Stimulated activated CD4-positive, alpha-beta T cell treated with anti-CD3 and anti-CD28 coated beads, Interleukin-12 subunit alpha, Interleukin-12 subunit beta, amount 100 ng/mL, for 4 hours (primary cell): ENCODE measurements at regions not wholly inside any gene's neighbourhood (a gene's known extent, or its start where the extent isn't known, plus 50 kb on each side); places are given as distances from the start of the nearest gene placed in this dataset.
"Not testable (repeated sequence)": the region's sequence is repeated elsewhere in the genome, so short reads cannot be mapped to it uniquely, and the experiment has no call there.

Experiments used
- DNase-seq: peaks from one replicate; pipeline ENCODE4 v3.0.0-alpha.2; 2020

DNA sequence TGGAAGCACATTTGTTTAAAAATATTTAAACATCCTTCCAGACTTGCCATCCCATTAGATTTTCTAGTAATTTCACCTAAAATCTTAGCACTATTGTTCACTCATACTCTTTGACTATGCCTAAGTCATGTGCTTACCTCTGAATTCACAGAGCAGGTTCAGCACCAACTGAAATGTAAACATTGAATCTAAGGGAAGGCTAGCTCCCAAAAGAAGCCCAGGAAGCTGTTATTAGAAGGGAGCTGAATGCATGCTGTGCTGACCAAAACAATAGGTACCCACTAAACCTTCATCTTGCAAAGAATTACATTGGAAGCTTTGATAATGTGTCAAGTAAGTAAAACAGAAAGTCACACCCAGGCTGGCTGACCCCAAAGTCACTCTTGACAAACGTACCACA lies 571.3 kb downstream of the GABRG2 start:
- DNase-seq = no peak

DNA sequence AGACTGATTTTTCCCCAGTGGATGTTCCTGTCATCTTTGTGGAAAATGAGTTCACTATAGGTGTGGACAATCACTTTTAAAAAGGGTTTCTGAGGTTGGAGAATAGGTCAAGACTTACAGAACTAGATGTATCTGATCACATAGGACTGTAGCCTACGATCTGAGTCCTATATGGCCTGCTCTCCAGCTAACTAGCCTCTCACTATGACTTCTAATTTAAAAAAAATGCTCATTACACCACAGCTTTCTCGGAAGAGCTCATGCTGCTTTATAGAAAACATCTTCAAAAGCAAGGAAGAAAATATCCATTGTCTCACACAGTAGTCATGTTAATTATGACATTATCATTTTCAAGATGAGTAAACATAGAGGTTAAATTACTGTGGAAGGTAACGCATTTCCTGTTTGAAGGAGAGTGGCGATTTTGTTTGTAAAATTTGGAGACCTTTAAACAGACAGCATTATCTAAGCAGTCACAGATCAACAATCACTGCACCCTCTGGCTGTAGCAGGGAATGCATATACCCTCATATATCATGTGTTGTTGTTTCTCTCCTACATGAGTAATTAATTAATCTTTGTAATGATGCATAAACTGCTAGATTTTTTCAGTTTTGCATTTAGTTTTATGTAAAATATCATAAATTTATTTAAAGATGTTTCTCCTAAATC lies 573.7 kb downstream of the GABRG2 start:
- DNase-seq = no peak

DNA sequence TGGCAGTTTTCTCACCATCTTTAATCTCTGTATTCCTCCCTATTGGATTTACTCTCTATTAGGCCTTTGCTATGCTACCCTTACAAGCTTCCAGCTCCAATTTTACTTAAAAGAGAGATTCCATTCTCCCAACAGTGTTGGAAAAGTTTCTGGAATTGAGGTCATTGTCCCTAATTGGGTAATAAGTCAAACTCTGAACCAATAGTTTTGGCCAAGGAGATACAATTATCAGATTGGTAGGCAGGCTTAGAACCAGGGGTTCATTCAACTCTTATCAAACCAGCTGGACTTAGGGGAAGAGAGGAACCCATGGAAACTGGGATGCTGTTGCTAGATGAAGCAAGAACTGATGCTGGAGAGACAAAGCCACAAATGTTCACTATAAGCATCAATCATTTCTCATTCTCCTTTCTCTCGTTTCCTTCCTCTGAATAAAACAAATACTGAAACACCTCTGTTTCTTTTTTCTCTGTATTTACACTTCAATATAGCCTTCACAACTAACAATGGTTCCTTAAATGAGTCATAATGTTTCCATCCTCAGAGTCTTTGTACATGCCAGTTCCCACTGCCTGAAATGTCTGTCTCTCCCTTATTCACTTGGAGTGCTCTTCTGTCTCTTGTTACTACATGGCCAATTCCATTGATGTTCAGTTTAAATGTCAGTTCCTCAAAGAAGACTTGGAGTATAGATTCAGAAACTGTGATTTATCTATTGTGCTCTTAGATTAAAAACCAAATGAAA lies 587.3 kb downstream of the GABRG2 start:
- no peak for DNase-seq

DNA sequence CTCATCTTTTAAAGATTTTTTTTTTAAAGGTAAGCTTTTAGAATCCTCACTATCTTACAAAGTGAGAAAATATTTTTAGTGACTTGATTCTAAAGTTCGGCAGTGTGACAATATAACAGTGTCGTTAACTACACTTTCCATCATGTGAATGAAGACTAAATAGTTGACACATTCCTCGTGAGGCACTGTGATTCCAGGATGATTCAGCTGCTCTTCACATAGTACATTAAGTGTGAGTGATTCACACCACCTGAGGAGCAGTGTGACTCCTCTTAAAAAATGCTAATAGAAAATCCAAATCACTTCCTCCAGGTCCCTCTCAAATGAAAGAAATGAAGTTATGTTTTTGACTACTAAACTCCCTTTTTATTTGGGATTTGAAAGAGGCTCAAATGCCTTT lies 589.5 kb downstream of the GABRG2 start:
- DNase-seq = no peak

DNA sequence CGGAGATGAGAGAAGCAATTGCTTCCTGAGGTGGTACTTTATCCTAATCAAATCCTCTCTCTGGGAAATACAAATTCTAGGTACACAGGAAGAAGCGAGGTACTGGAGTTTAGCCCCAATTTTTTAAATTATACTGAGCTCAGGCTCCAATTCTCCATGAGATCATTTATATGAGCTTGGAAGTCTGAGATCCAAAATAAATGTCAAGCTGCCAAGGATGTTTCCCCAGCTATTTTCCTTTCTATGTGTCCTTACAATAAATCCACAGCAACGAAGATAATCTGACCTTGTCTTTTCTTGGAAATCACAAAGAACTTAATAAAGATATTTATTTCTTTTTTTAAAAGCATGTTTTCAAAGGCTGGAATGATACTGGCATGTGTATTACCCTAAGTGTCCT lies 597.3 kb downstream of the GABRG2 start:
- DNase-seq = no peak

DNA sequence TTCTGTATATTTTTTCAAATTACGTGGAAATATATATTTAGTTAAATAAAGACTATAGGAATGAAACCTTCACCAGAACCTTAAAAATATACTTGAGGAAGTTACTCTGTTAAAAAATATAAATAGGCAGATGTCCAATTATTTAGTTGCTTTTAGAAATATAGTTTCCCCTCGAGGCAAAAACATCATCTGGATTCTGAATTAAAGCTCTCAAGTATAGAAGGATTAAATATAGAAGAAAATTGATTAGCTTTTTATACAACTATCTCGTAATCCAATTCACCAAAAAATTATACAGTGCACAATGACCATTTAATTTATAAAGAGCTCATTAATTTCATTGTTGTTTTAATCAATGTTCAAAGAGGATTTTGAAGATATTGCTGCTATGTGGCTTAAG lies 601.4 kb downstream of the GABRG2 start:
- DNase-seq = no peak

DNA sequence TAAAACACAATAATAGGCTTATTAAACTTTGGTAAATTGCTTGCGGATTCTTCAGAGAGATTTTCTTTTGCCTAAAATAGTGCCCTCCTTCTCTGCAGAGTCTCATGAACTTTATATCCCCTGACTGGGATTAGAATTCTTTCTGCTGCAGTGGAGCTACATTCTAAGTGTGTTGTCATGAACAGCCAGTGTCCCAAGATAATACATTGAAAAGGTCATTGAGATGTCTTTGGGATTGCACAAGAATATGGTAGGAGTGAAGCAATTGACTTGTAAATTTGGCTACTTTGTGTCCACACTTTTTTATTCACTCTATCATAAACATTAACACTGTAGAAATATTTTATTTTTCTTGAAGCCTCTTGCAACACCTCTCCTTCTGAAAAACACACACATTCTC lies 604.5 kb downstream of the GABRG2 start:
- no peak for DNase-seq

DNA sequence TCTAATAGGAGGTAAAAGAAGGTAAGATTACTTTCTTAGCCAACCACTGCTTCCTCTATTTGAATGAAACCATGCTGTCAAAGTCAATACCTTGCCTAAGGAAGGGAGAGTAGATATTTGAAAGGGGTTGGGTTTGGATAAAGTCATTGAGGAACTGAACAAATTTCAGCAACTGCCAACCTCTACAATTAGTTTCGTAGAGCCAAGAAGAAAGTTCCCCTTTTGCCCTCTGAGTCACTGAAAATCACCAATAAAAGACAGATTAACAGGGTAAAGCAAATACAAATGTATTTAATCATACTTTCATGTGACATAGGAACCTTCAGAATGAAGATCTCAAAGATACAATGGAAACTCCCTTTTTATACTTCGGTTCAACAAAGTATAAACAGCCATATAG lies 615.7 kb downstream of the GABRG2 start:
- no peak for DNase-seq

DNA sequence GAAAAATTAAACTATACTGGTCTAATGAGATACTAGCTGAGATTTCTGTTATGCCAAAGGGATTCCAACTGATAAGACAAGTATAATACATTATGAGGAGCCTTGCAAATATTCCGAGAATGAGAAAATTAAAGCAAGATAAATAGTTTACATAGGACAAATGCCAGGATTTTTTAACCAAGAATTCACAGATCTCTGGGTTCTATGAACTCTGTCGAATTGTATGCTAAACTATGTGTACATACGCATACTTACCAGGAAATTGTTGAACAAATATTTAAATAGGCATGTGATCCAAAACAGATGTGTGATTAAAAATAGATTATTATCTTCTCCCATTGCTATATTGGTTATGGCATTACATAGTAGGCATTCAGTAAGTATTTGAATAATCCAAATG lies 616.6 kb downstream of the GABRG2 start:
- DNase-seq = no peak

DNA sequence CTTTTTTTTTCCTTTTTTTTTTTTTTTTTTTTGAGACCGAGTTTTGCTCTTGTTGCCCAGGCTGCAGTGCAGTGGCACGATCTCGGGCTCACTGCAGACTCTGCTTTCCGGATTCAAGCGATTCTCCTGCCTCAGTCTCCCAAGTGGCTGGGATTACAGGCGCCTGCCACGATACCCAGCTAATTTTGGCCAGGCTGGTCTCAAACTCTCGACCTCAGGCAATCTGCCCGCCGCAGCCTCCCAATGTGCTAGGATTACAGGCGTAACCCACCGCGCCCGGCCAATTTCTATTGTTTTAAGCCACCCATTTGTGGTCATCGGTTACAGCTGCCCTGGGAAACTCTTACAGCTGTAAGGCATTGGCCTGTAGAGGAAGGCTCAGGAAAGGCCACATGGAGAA lies 617.7 kb downstream of the GABRG2 start:
- DNase-seq = no peak

DNA sequence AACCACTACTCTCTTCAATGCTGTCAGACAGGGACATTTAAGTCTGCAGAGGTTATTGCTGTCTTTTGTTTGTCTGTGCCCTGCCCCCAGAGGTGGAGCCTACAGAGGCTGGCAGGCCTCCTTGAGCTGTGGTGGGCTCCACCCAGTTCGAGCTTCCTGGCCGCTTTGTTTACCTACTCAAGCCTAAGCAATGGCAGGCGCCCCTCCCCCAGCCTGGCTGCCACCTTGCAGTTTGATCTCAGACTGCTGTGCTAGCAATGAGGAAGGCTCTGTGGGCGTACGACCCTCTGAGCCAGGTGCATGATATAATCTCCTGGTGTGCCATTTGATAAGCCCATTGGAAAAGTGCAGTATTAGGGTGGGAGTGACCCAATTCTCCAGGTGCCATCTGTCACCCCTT lies 628.7 kb downstream of the GABRG2 start:
- not testable (repeated sequence) for DNase-seq

DNA sequence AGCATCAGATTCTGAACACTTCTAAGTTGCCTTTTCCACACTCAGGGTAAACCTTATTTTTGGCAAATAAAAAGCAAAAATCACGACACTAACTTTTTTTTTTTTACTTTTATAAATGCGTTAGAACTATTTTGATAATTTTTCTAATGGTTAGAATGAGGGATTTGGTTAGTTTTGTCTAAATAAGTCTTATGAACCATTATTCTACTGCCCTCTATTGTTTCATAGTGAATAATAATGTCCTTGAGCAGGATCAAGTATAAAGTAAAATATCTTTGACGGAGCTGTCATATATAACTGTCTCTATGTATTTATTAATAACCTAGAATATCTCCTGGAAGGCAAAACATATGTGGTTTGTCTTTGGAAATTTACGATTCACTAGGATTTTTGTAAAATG lies 631.8 kb downstream of the GABRG2 start:
- no peak for DNase-seq

DNA sequence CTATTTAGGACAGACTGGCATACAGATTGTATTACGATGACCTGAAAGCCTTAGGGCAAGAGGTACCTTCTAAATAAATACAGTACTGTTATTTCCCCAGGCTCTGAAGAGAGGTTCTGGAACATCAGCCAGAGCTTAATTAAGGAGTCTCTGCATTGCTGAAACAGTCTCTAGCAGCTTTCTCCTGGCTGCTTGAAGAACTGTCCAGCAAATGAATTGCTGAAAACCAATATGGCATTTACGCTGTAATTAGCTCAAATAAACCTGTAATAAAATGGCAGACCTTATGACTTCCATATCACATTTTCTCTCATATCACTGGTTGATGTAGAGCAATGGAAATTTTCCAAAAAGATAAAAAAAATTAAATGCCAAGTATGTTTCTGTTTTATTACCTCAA lies 636.3 kb downstream of the GABRG2 start:
- no peak for DNase-seq

DNA sequence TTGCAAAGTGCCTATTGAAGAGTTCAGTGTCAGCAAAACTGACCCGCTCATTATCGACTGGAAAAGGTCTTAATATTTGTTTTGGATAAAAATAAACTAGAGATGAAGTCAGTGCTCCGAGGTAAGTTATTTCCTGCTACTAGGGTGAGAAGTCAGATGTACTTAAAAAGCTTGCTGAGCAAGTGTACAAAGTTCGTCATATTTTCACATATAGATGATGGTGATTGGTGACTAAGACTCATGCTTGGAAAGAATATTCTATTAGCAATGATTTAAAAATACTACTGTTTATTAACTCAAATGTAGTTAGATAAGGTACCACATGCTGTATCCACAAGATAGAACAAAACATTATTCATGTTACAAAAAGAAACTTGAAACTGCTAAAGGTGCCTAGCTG lies 643.7 kb downstream of the GABRG2 start:
- DNase-seq = no peak

DNA sequence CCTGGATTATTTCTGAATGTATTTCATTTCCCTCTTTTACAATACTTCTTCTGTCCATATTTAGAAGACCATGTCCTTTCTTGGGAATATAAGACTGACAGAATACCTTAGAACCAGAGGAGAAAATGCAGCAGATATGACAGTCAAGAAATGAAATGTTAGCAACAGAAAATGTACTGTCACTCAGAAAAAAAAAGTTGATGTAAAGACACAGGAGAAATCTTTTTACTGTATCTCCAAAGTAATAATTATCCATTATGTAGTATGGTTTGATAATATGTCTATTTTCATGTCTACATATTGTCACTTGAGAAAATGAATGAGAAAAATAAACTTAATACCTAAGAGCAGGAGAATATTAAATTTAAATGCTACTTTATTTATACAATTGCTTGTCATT lies 652.1 kb downstream of the GABRG2 start:
- DNase-seq = no peak

DNA sequence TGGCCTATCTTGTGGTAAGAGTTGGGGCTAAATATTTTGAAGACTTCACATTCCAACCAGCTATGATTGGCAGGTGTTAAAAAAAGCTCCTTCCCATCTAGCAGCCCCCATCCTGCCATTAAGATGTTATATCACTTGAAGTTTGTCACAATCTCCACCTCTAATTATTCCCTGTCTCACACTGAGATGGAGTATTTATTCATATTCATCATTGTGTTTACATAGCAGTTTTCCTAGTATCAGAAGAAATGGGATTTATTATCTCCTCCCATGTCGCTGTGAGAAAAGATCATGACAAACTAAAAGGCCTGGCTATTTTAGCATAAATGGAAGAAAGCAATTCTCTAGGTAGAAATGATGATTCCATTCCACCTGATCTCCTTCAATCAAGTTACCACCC lies 653.6 kb downstream of the GABRG2 start:
- no peak for DNase-seq

DNA sequence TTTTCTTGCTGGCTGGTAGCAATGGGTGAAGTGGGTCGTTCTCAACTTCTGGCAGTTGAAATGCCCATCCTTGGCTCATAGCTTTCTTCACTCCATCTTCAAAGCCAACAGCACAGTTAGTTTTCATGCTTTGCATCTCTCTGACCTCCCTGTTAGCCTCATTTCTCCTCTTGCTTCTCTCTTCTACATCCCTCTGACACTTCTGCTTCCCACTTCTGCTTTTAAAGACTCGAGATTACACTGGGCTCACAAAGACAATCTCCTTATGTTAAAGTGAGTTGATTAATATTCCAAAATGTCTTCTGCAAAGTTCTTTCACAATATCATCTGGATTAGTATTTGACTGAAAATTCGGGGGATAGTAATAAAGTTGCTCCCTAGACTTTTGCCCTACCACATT lies 684.8 kb upstream of the CCNG1 start:
- no peak for DNase-seq

DNA sequence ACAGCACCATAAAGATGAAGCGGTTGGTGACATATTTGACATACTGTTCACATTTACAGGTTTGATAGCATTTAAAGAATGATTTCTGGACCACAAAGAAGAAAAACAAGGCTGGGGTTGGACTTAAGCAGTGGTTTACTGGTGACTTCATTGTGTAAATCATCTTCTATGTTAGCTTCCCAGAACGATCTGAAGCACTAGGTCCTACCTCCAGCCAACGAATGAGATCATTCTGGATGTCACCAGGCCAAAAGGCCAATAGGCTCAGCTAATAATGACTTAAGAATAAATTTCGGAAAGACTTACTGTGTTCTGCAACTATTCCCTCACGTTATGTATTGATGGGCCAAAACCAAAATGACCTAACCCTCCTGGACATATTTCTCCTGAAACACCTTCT lies 675.3 kb upstream of the CCNG1 start:
- no peak for DNase-seq

DNA sequence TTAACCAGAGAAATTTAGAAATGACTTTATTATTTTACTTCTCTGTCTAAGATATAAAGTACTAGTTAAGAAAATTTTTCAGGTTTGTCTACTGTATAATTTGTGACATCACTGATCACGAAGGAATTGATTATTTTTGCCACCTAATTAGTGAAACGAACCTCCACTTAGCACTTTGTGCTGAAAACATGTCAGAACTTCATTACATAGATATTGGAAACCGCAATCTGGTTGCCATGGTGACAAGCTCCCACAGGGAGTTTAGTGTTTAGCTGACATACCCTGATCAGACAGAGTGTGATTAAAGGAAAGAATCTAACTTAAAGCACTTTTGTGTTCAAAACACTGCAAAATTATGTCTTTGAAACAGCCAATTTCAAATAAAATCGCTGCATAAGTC lies 668.4 kb upstream of the CCNG1 start:
- DNase-seq = no peak

DNA sequence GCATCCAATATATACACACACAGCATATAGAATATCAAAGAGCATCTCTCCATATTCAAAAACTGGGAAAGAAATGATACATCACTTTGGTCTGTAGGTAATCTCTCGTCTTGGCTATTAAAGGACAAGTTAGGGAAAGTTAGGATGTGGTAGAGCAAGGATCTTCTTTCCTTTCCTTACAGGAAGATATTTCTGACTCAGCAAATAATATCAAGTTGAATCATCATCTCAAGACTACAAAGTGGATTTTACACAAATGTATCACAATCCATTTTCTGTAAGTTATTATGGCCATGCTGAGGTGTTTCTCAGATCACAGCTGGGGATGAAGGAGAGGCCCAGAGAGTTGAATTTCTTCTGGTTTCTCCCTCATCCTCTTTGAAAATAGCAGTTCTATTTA lies 651.7 kb upstream of the CCNG1 start:
- DNase-seq = no peak

DNA sequence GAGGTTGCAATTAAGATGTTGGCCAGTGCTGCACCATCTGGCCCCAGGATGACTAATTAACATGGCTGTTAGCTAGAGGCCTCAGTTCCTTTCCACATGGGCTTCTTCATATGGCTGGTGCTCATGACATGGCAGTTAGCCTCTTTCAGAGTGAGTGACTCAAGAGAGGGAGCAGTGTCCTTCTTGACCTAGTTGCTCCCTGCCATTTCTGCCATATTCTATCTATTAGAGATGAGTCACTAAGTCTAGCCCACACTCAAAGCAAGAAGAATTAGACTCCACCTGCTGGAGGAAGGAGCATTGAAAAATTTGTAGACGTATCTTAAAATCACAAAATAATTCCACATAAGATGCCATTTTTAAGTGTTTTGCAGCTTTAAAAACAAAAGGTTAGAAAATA lies 651.2 kb upstream of the CCNG1 start:
- no peak for DNase-seq

DNA sequence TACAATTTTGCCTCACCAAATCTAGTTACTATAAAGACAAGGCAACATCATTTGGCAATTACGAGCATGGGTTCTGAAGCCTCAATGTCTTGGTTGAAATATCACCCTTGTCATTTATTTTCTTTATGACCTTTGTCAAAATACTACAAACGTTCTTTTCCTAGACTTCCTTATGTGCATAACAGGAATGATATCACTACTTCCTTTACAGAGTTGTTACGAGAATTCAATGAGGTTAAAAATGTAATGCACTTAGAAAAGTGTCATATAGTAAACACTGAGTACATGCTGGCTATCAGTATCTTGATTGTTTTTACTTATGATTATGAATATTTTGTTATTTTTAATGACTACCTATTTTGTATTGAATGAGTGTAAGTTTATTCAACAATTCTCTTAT lies 640.9 kb upstream of the CCNG1 start:
- no peak for DNase-seq

DNA sequence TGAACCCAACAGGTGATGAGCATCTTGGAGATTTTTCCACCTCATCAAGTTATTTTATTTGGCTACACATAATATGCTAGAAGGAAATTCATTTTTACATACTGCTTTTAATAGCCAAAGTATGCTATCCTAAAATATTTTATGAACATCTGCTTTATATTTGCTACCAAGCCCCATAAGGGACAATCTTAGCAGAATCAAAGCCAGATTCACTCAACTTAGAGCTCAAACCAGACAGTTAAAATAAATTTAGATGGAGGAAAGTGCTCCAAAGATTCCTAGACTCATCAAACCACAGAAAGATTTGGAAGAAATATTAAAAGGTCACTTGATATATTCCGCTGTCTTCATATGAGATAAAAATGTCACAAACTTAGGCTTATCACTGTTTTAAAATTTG lies 637.1 kb upstream of the CCNG1 start:
- no peak for DNase-seq

DNA sequence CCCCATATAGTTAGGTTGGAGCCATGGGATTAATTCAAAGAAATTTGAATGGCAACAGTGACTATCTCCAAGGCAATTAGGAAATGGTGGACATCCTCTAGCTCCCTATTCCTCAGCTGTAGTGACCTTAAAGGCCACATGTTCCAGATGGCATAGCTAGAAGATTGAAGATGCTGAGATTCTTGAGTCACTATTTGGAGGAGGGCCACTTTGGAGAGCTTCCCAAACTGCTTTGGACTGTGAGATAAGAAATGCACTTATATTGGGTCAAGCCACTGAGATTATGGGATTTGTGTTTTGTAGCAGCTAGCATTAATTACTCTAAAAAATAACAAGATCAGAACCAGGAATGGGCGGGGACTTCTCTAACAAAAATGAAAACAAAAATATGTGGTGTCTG lies 636.2 kb upstream of the CCNG1 start:
- no peak for DNase-seq

DNA sequence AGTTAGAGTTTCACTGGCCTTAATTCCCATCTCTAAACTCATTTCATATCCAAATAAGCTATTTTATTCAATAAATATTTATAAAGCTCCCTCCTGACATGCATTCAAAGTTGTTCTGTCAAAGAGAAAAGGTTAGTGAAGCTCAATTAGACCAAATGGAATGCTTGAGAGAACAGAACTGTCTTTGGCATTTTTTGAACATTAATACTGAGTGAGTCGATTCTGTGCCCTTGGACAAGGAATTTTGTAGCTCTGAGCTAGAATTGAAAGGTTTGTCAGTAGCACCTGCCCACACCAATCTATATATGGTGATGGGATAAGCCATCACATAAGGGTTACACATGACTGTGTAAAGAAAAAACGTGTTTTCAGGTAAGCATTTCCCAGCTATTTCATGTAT lies 631.2 kb upstream of the CCNG1 start:
- DNase-seq = no peak
